Smooth muscle cell (in vitro differentiated cells): ENCODE measurements at regions not wholly inside any gene's neighbourhood (a gene's known extent, or its start where the extent isn't known, plus 50 kb on each side); places are given as distances from the start of the nearest gene placed in this dataset.

Experiments used
- DNase-seq: peaks from one replicate; lab custom pipeline; 2025; ENCODE audit not compliant: unreplicated experiment; lab: John Stamatoyannopoulos, UW
- H2AFZ ChIP-seq: fragments of 200-600 bp; sonication (generic); 2 replicates; pipeline ENCODE4 v1.6.0; 2016; ENCODE audit warnings: antibody characterized with exemption, low read depth, mild to moderate bottlenecking
- H3F3A ChIP-seq: fragments of 200-600 bp; sonication (generic); 2 replicates; pipeline ENCODE4 v1.6.0; 2017; ENCODE audit warnings: antibody characterized with exemption, low read depth
- H3K27ac ChIP-seq: fragments of 200-600 bp; sonication (generic); 2 replicates; pipeline ENCODE4 v1.5.1; 2016; ENCODE audit warnings: low read depth, mild to moderate bottlenecking
- H3K27me3 ChIP-seq: fragments of 200-600 bp; sonication (generic); 2 replicates; pipeline ENCODE4 v1.6.1; 2016; ENCODE audit warnings: low read depth, mild to moderate bottlenecking
- H3K36me3 ChIP-seq: fragments of 200-600 bp; sonication (generic); 2 replicates; pipeline ENCODE4 v1.5.1; 2016; ENCODE audit warnings: low read depth
- H3K4me1 ChIP-seq: fragments of 200-600 bp; sonication (generic); 2 replicates; pipeline ENCODE4 v1.5.1; 2016; ENCODE audit warnings: low read depth
- H3K4me2 ChIP-seq: fragments of 200-600 bp; sonication (generic); 2 replicates; pipeline ENCODE4 v1.6.0; 2016; ENCODE audit warnings: mild to moderate bottlenecking
- H3K4me3 ChIP-seq: fragments of 200-600 bp; sonication (generic); 2 replicates; pipeline ENCODE4 v1.5.1; 2016; ENCODE audit warnings: mild to moderate bottlenecking
- H3K79me2 ChIP-seq: fragments of 200-600 bp; sonication (generic); 2 replicates; pipeline ENCODE4 v1.6.0; 2016; ENCODE audit warnings: low read depth, mild to moderate bottlenecking
- H3K9ac ChIP-seq: fragments of 200-600 bp; sonication (generic); 2 replicates; pipeline ENCODE4 v1.6.0; 2016; ENCODE audit warnings: low read depth
- H3K9me3 ChIP-seq: fragments of 200-600 bp; sonication (generic); replicated peaks from 2 replicates; pipeline ENCODE4 v1.5.1; 2016; ENCODE audit warnings: low read depth
- H4K20me1 ChIP-seq: fragments of 200-600 bp; sonication (generic); 2 replicates; pipeline ENCODE4 v1.6.0; 2016; ENCODE audit warnings: low read depth
- CTCF ChIP-seq: fragments of 200-600 bp; sonication (generic); IDR thresholded peaks from 2 replicates; pipeline ENCODE4 v1.5.1; 2017; ENCODE audit warnings: borderline replicate concordance, mild to moderate bottlenecking, antibody characterized with exemption; ENCODE audit not compliant: insufficient read depth, poor library complexity, severe bottlenecking
- WGBS: methylation state at CpG from one replicate; pipeline ENCODE4 v1.1.7; 2016; ENCODE audit warnings: low lambda C conversion rate; 5-methylcytosine and 5-hydroxymethylcytosine counted together

GRCh38 chr5:75931175-75931574, 152.0 kb upstream of the SV2C start:
- Histone ChIP-seq H3K27me3 (peaks cover 8% of the 10 kb centered on the region), H2AFZ (no peak overlapping the region), H3K9ac (no peak overlapping the region), H3K79me2 (no peaks in the 10 kb centered on the region), H3F3A (no peaks in the 10 kb centered on the region), H3K4me1 (no peaks in the 10 kb centered on the region), H3K36me3 (no peaks in the 10 kb centered on the region), H3K4me2 (no peak overlapping the region), H4K20me1 (no peaks in the 10 kb centered on the region), H3K4me3 (no peak overlapping the region), H3K9me3 (no peaks in the 10 kb centered on the region), H3K27ac (no peak overlapping the region)
- 79% methylated on average over 2 of the region's 2 CpGs for WGBS
- TF ChIP-seq CTCF, result no peak
- DNase-seq, result no peak

DNA sequence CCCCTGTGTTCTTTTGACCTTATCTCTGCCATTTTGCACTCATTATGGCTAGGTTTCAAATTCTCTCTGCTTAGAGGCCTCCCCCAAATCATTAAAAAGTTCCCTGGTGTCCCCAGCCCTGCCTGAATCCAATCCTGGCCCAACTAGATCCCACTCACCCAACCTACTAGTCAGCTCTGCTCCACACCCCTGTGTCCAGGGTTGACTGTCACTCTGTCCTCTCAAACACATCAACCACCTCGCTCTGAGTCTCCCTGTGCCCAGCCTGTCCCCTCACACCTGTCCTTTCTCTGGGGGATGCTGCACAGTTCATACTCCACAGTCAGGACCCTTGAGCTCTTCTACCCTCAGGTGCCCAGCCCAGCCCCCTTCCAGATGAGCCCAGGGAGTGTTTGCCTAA, 154.2 kb upstream of the SV2C start:
- H3K4me1 ChIP-seq, result no peaks in the 10 kb centered on the region
- 100% methylated on average over 1 of the region's 1 CpG for WGBS
- TF ChIP-seq CTCF, result no peak
- H3K4me3 ChIP-seq, result no peak overlapping the region
- no peaks in the 10 kb centered on the region for H3K79me2 ChIP-seq
- no peak for DNase-seq
- H3K9me3 ChIP-seq, result no peaks in the 10 kb centered on the region
- H2AFZ ChIP-seq, result no peak overlapping the region
- H3K36me3 ChIP-seq, result no peaks in the 10 kb centered on the region
- H3F3A ChIP-seq, result no peaks in the 10 kb centered on the region
- no peaks in the 10 kb centered on the region for H4K20me1 ChIP-seq
- H3K27me3 ChIP-seq, result peaks cover 8% of the 10 kb centered on the region
- no peak overlapping the region for H3K9ac ChIP-seq
- no peak overlapping the region for H3K27ac ChIP-seq
- no peak overlapping the region for H3K4me2 ChIP-seq

DNA sequence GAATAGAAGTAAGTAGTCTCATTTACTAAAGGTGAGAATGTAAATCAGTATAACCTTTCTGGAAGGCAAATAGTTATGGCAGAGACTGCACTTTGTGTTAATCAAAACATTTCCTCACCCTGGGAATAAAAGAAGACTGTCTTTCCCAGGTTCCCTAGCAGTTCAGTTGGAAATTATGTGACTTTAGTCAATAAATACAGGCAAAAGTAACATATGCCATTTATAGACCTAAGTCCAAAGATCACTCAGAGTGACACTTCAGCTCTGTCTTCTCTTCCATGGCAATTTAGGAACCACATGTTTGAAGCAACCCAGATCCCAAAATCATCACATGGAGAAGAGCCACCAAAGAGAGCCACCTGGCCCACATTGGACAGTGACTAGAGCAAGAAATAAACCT, 160.7 kb upstream of the SV2C start:
- Histone ChIP-seq H2AFZ (no peak overlapping the region), H3K4me2 (no peak overlapping the region), H3K27me3 (peaks cover 10% of the 10 kb centered on the region), H3K9ac (no peak overlapping the region), H3F3A (no peaks in the 10 kb centered on the region), H3K36me3 (no peaks in the 10 kb centered on the region), H3K9me3 (no peaks in the 10 kb centered on the region), H3K27ac (no peak overlapping the region), H4K20me1 (no peaks in the 10 kb centered on the region), H3K4me3 (no peak overlapping the region), H3K4me1 (no peaks in the 10 kb centered on the region), H3K79me2 (no peaks in the 10 kb centered on the region)
- TF ChIP-seq CTCF, result no peak
- DNase-seq, result no peak

DNA sequence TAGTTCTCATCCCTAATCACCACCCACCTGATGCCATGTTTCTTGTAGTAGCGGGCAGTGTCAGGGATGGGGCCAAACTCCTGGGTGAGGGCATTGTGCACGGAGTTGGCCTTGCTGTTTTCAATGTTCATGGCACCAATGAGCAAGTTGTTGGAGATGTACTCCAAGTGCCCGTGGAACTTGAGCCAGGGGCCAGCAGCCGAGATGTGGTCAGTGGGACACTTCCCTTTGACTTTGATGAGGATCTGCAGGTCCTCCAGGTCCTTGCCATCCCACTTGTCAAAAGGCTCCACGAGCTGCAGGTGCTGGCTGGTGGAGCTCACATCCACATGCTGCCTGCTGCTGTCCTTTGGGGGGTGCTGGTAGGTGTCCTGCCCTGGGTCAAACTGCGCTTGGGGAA, 162.2 kb upstream of the SV2C start:
- no peaks in the 10 kb centered on the region for H3K9me3 ChIP-seq
- H3K9ac ChIP-seq, result no peak overlapping the region
- DNase-seq, result no peak
- H3K4me1 ChIP-seq, result no peaks in the 10 kb centered on the region
- no peaks in the 10 kb centered on the region for H4K20me1 ChIP-seq
- TF ChIP-seq CTCF, result no peak
- no peak overlapping the region for H3K4me3 ChIP-seq
- H2AFZ ChIP-seq, result no peak overlapping the region
- no peak overlapping the region for H3K4me2 ChIP-seq
- H3K79me2 ChIP-seq, result no peaks in the 10 kb centered on the region
- WGBS, result 84% methylated on average over 6 of the region's 6 CpGs
- peaks cover 22% of the 10 kb centered on the region for H3K27me3 ChIP-seq
- no peaks in the 10 kb centered on the region for H3K36me3 ChIP-seq
- no peaks in the 10 kb centered on the region for H3F3A ChIP-seq
- no peak overlapping the region for H3K27ac ChIP-seq
